Osteocyte (in vitro differentiated cells): ENCODE measurements at regions not wholly inside any gene's neighbourhood (a gene's known extent, or its start where the extent isn't known, plus 50 kb on each side); places are given as distances from the start of the nearest gene placed in this dataset.

Experiments used
- DNase-seq: peaks from one replicate; pipeline ENCODE4 v3.0.0; 2021; ENCODE audit warnings: mixed read lengths; ENCODE audit not compliant: unreplicated experiment; ENCODE audit errors: extremely low spot score
- H3K27ac Mint-ChIP-seq: one replicate; pipeline ENCODE4 v1.8.0; 2021; ENCODE audit warnings: mild to moderate bottlenecking, mixed read lengths; ENCODE audit not compliant: unreplicated experiment
- H3K27me3 Mint-ChIP-seq: one replicate; pipeline ENCODE4 v1.8.0; 2021; ENCODE audit warnings: mixed read lengths; ENCODE audit not compliant: unreplicated experiment
- H3K36me3 Mint-ChIP-seq: one replicate; pipeline ENCODE4 v1.8.0; 2021; ENCODE audit warnings: mixed read lengths; ENCODE audit not compliant: unreplicated experiment
- H3K4me1 Mint-ChIP-seq: one replicate; pipeline ENCODE4 v1.8.0; 2021; ENCODE audit warnings: mixed read lengths; ENCODE audit not compliant: unreplicated experiment
- H3K4me3 Mint-ChIP-seq: one replicate; pipeline ENCODE4 v1.8.0; 2021; ENCODE audit warnings: mild to moderate bottlenecking, moderate library complexity, mixed read lengths; ENCODE audit not compliant: unreplicated experiment
- H3K9me3 Mint-ChIP-seq: one replicate; pipeline ENCODE4 v1.8.0; 2021; ENCODE audit warnings: mixed read lengths; ENCODE audit not compliant: unreplicated experiment
- TF ChIP-seq, protein P1 (sequence below): fragments of 200-600 bp; sonication (generic); IDR thresholded peaks from 2 replicates; pipeline ENCODE4 v1.5.0; 2021; ENCODE audit warnings: antibody characterized with exemption, mild to moderate bottlenecking, moderate library complexity

DNA sequence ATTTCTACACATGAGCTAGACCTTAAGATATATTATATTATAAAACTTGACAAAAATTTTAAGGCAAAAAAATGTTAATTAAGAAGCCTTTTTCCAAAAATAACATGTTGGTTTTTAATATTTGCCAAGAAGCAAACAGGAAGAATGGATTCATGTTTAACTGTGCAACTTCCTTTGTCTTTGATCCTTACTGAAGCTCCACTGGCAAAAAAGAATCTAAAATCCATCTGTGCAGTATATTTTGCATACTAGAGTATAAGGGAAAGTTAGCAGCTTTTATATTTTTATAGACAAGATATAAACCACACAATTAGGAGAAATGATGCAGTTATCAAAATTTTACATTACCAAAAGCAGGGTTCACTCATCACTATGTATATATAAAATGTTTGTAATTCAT lies 76.9 kb upstream of the RGS18 start:
- Mint-ChIP-seq H3K4me1 (no peaks in the 10 kb centered on the region), H3K4me3 (no peak overlapping the region), H3K36me3 (no peaks in the 10 kb centered on the region), H3K27me3 (no peaks in the 10 kb centered on the region), H3K27ac (no peak overlapping the region), H3K9me3 (no peaks in the 10 kb centered on the region)
- TF ChIP-seq, protein P1, sequence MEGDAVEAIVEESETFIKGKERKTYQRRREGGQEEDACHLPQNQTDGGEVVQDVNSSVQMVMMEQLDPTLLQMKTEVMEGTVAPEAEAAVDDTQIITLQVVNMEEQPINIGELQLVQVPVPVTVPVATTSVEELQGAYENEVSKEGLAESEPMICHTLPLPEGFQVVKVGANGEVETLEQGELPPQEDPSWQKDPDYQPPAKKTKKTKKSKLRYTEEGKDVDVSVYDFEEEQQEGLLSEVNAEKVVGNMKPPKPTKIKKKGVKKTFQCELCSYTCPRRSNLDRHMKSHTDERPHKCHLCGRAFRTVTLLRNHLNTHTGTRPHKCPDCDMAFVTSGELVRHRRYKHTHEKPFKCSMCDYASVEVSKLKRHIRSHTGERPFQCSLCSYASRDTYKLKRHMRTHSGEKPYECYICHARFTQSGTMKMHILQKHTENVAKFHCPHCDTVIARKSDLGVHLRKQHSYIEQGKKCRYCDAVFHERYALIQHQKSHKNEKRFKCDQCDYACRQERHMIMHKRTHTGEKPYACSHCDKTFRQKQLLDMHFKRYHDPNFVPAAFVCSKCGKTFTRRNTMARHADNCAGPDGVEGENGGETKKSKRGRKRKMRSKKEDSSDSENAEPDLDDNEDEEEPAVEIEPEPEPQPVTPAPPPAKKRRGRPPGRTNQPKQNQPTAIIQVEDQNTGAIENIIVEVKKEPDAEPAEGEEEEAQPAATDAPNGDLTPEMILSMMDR = no peak
- DNase-seq = no peak

DNA sequence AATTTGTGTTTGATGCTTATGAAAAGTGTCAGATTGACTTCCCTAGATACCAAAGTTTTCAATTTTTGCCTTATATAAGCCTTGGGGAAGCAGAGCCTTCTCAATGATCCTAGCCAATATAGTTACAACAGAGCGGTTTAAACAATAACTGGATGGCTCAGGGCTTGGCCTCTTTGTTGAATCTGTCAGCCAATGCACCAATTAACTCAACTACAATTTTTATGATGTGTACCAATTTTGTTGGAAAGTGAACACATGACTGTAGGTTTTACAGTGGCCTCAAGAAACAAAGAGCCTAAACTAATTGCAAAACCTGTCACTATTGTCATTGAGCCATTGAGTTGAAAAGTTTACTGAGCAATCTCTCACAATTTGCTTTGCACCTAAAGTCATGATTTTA lies 71.6 kb upstream of the RGS18 start:
- Mint-ChIP-seq H3K9me3 (no peaks in the 10 kb centered on the region), H3K4me3 (no peak overlapping the region), H3K36me3 (no peaks in the 10 kb centered on the region), H3K27ac (no peak overlapping the region), H3K4me1 (peaks cover 5% of the 10 kb centered on the region), H3K27me3 (no peaks in the 10 kb centered on the region)
- DNase-seq = no peak
- TF ChIP-seq, protein P1 = no peak

DNA sequence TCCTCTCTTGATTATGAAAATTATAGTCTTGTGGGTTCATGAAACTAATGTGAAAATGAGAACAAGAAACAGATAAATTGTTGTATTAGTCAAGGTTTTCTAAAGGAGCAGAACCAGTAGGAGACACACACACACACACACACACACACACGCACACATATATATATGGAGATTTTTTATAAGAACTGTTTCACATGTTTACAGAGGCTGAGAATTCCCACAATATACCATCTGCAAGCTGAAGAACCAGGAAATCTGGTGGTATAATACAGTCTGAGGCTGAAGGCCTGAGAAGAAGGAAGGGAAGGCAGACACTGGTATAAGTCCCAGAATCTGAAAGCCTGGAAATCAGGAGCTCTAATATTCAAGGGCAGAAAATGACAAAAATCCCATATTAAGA lies 70.9 kb upstream of the RGS18 start:
- DNase-seq = no peak
- H3K27me3 Mint-ChIP-seq = no peaks in the 10 kb centered on the region
- no peaks in the 10 kb centered on the region for H3K36me3 Mint-ChIP-seq
- H3K4me3 Mint-ChIP-seq = no peak overlapping the region
- H3K9me3 Mint-ChIP-seq = no peaks in the 10 kb centered on the region
- TF ChIP-seq, protein P1 = no peak
- H3K4me1 Mint-ChIP-seq = peaks cover 5% of the 10 kb centered on the region
- H3K27ac Mint-ChIP-seq = no peak overlapping the region

- no peaks in the 10 kb centered on the region for H3K9me3 Mint-ChIP-seq
These were observed 69.8 kb upstream of the RGS18 start for GRCh38 chr1:192088496-192088895.

GRCh38 chr1:192098001-192098400 lies 60.3 kb upstream of the RGS18 start:
- H3K27ac Mint-ChIP-seq = no peak overlapping the region

More at GRCh38 chr1:192088496-192088895, 69.8 kb upstream of the RGS18 start:
- TF ChIP-seq, protein P1 = no peak
- H3K36me3 Mint-ChIP-seq = no peaks in the 10 kb centered on the region
- H3K27ac Mint-ChIP-seq = no peak overlapping the region
- H3K4me3 Mint-ChIP-seq = no peak overlapping the region
- no peak for DNase-seq
- H3K27me3 Mint-ChIP-seq = no peaks in the 10 kb centered on the region
- H3K4me1 Mint-ChIP-seq = peaks cover 5% of the 10 kb centered on the region

More at GRCh38 chr1:192098001-192098400, 60.3 kb upstream of the RGS18 start:
- Mint-ChIP-seq H3K36me3 (no peaks in the 10 kb centered on the region), H3K4me1 (no peaks in the 10 kb centered on the region), H3K27me3 (no peaks in the 10 kb centered on the region), H3K9me3 (peaks cover 14% of the 10 kb centered on the region), H3K4me3 (no peak overlapping the region)
- TF ChIP-seq, protein P1 = no peak
- no peak for DNase-seq
